ENCODE measurements at regions not wholly inside any gene's neighbourhood (a gene's known extent, or its start where the extent isn't known, plus 50 kb on each side); places are given as distances from the start of the nearest gene placed in this dataset.

DNA sequence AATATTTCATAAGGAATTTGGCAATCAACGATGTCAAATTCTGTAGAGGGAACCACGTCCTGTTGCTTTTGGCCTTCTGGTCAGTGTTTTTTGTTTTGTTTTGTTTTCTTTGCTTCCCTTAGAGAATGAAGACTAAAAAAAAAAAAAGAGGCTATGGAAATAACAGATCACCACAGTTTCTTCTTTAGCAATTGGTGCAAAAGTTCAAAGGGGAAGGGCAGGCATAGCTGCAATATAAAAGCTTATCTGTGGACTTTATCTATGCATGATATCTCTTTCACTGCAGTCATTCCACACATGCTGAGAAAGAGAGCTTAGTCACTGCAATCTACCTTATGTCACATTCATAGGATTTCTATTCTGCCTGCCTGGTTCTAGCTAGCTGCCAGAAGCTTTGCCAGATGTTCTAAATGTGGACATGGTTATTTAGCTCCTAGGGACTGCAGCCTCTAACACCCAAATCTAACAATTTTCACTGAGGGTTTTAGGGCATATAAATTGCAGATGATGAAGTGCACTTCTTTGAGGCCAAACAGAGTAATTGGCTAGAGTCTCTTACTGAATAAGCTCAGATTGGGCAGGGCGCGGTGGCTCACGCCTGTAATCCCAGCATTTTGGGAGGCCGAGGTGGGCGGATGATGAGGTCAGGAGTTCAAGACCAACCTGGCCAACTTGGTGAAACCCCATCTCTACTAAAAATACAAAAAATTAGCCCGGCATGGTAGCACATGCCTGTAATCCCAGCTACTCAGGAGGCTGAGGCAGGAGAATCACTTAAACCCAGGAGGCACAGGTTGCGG, 637.2 kb downstream of the NTRK3 start:
- WGBS, 2 experiments (ENCODE audit: extremely low coverage in 1 of 2, insufficient coverage in 1 of 2, insufficient read length in 1 of 2, insufficient replicate concordance in 2 of 2, low coverage in 1 of 2, low lambda C conversion rate in 2 of 2, missing lambda C conversion rate in 1 of 2): 93% methylated on average over 9 of the region's 9 CpGs; no CpG with 5 or more reads in 1 of the 2 experiments
- Histone ChIP-seq H4K91ac (replicated peaks; ENCODE audit: insufficient read length, low read length) (no peak overlapping the region), H2BK5ac (ENCODE audit: low read depth, low read length) (no peak overlapping the region), H3K27ac (ENCODE audit: low read depth, low read length) (no peak overlapping the region), H3K9me3 (ENCODE audit: insufficient read depth in 2 of 2, low read depth in 1 of 2, low read length in 1 of 2) (no peaks in the 10 kb centered on the region), H4K8ac (ENCODE audit: extremely low read depth, insufficient read depth, low read length) (no peak overlapping the region), H3K4ac (replicated peaks; ENCODE audit: insufficient read length, low read depth, low read length) (no peak overlapping the region), H3K18ac (ENCODE audit: extremely low read depth, low read length) (no peak overlapping the region), H4K20me1 (replicated peaks in 1 of 2; ENCODE audit: control insufficient read depth in 1 of 2, insufficient read depth in 2 of 2, low read length in 2 of 2) (no peaks in the 10 kb centered on the region), H3K4me2 (ENCODE audit: insufficient read depth in 1 of 2, low read depth in 2 of 2, low read length in 2 of 2) (no peak overlapping the region), H3K56ac (replicated peaks; ENCODE audit: insufficient read length, low read depth, low read length) (no peak overlapping the region), H3K79me2 (ENCODE audit: control insufficient read depth in 1 of 2, insufficient read depth in 2 of 2, low read length in 2 of 2) (no peaks in the 10 kb centered on the region), H3K23ac (ENCODE audit: insufficient read length) (no peak overlapping the region), H2AFZ (ENCODE audit: low read length) (peak overlapping the region; percentile 91; the same call in 1 of the 2 replicates), H3K79me1 (ENCODE audit: low read depth, low read length) (no peaks in the 10 kb centered on the region), H2BK20ac (ENCODE audit: low read length) (no peak overlapping the region), H4K5ac (ENCODE audit: insufficient read length, low read depth, low read length) (no peak overlapping the region), H2BK120ac (replicated peaks; ENCODE audit: low read depth, low read length) (no peak overlapping the region), H3K36me3 (ENCODE audit: control insufficient read depth in 2 of 4, insufficient read depth in 4 of 4, low read length in 3 of 4) (no peaks in the 10 kb centered on the region), H3K4me1 (replicated peaks in 1 of 4; ENCODE audit: control insufficient read depth in 3 of 4, insufficient read depth in 4 of 4, low read length in 3 of 4) (no peaks in the 10 kb centered on the region), H2BK12ac (ENCODE audit: low read depth, low read length) (no peak overlapping the region), H2AK5ac (ENCODE audit: low read depth, low read length) (no peak overlapping the region), H3K14ac (ENCODE audit: insufficient read length) (no peak overlapping the region), H3K23me2 (ENCODE audit: low read depth, low read length) (no peaks in the 10 kb centered on the region), H3K27me3 (replicated peaks in 1 of 4; ENCODE audit: control insufficient read depth in 3 of 4, extremely low read depth in 1 of 4, insufficient read depth in 3 of 4, low read length in 3 of 4) (no peaks in the 10 kb centered on the region), H3K9ac (replicated peaks in 1 of 4; ENCODE audit: extremely low read depth in 1 of 4, low read depth in 3 of 4, low read length in 3 of 4) (no peak overlapping the region), H2BK15ac (ENCODE audit: low read length) (no peak overlapping the region), H3K4me3 (ENCODE audit: extremely low read depth in 1 of 4, insufficient read depth in 2 of 4, low read depth in 3 of 4, low read length in 4 of 4) (no peak overlapping the region)
- ChIA-PET CTCF (ENCODE audit: partially characterized antibody) (interaction anchor here (0.7 to 1.4 kb wide), 3 partner anchors 12 to 363 kb away, joined by 3 to 6 read pairs (median 3); no protein-coding TSS in a partner anchor), POLR2A (ENCODE audit: partially characterized antibody) (no interaction called here)
- DNase-seq (ENCODE audit: low read depth in 1 of 2, low spot score in 2 of 2) (no peak), FAIRE-seq (no peak)
- no peak for TF ChIP-seq ASH2L (IDR thresholded peaks at IDR 0.05; ENCODE audit: low read length)
